NCI-H748 treated with DMSO at 0.1 percent for 48 hours (cell line): ENCODE measurements at regions not wholly inside any gene's neighbourhood (a gene's known extent, or its start where the extent isn't known, plus 50 kb on each side); places are given as distances from the start of the nearest gene placed in this dataset.

ENCODE experiments used
- DNase-seq: peaks from one replicate; lab custom pipeline; 2025; lab: John Stamatoyannopoulos, UW

- no peak for DNase-seq
Measured at GRCh38 chr4:31955346-31955745, 1235.2 kb downstream of the PCDH7 start.

GRCh38 chr4:31959972-31960371 is 1239.8 kb downstream of the PCDH7 start:
- DNase-seq = no peak

GRCh38 chr4:31964685-31965084 is 1244.5 kb downstream of the PCDH7 start:
- DNase-seq = no peak

- DNase-seq = no peak
Measured at GRCh38 chr4:31968842-31969241, 1248.7 kb downstream of the PCDH7 start.

- DNase-seq = no peak
Measured at GRCh38 chr4:31974490-31975002, 1254.4 kb downstream of the PCDH7 start.

GRCh38 chr4:31979988-31980387 is 1259.8 kb downstream of the PCDH7 start:
- DNase-seq = no peak

GRCh38 chr4:31983246-31983645 is 1263.1 kb downstream of the PCDH7 start:
- DNase-seq = no peak

GRCh38 chr4:31983677-31984076 is 1263.5 kb downstream of the PCDH7 start:
- DNase-seq = no peak

- no peak for DNase-seq
Measured at GRCh38 chr4:31984872-31985271, 1264.7 kb downstream of the PCDH7 start.

GRCh38 chr4:31995943-31996901 is 1276.1 kb downstream of the PCDH7 start:
- DNase-seq = peak; percentile 53

- DNase-seq = peak; percentile 21
Measured at GRCh38 chr4:31998807-31999206, 1278.6 kb downstream of the PCDH7 start.

GRCh38 chr4:31999848-32000247 is 1279.7 kb downstream of the PCDH7 start:
- DNase-seq = no peak

GRCh38 chr4:32000846-32001488 is 1280.8 kb downstream of the PCDH7 start:
- no peak for DNase-seq

GRCh38 chr4:32002037-32002747 is 1282.0 kb downstream of the PCDH7 start:
- no peak for DNase-seq

GRCh38 chr4:32003548-32003947 is 1283.4 kb downstream of the PCDH7 start:
- DNase-seq = no peak

GRCh38 chr4:32010221-32010620 is 1290.1 kb downstream of the PCDH7 start:
- DNase-seq = no peak

GRCh38 chr4:32022071-32022470 is 1301.9 kb downstream of the PCDH7 start:
- DNase-seq = no peak

- no peak for DNase-seq
Measured at GRCh38 chr4:32025851-32026459, 1305.8 kb downstream of the PCDH7 start.

GRCh38 chr4:32030406-32030805 is 1310.2 kb downstream of the PCDH7 start:
- DNase-seq = no peak

GRCh38 chr4:32031026-32031425 is 1310.9 kb downstream of the PCDH7 start:
- DNase-seq = no peak

- no peak for DNase-seq
Measured at GRCh38 chr4:32032136-32032672, 1312.0 kb downstream of the PCDH7 start.

GRCh38 chr4:32037399-32037798 is 1317.2 kb downstream of the PCDH7 start:
- DNase-seq = no peak
